Karpas-422 (cell line): ENCODE measurements at regions not wholly inside any gene's neighbourhood (a gene's known extent, or its start where the extent isn't known, plus 50 kb on each side); places are given as distances from the start of the nearest gene placed in this dataset.

Experiments used
- DNase-seq: peaks from one replicate; pipeline ENCODE4 v3.0.0-alpha.2; 2015
- H2AFZ ChIP-seq: fragments of 200-600 bp; sonication (generic); 2 replicates; pipeline ENCODE4 v1.6.1; 2014; ENCODE audit warnings: antibody characterized with exemption, low read length, mixed read lengths
- H3K27ac ChIP-seq: fragments of 200-600 bp; sonication (generic); 2 replicates; pipeline ENCODE4 v1.5.1; 2014; ENCODE audit warnings: mild to moderate bottlenecking, low read length, moderate library complexity
- H3K27me3 ChIP-seq: fragments of 200-600 bp; sonication (generic); 2 replicates; pipeline ENCODE4 v1.6.1; 2014; ENCODE audit warnings: low read length, mixed read lengths
- H3K36me3 ChIP-seq: fragments of 200-600 bp; sonication (generic); 2 replicates; pipeline ENCODE4 v1.6.1; 2014; ENCODE audit warnings: low read length, mixed read lengths; ENCODE audit not compliant: insufficient read depth
- H3K4me1 ChIP-seq: fragments of 200-600 bp; sonication (generic); 2 replicates; pipeline ENCODE4 v1.6.1; 2014; ENCODE audit warnings: mild to moderate bottlenecking, low read length, mixed read lengths
- H3K4me2 ChIP-seq: fragments of 200-600 bp; sonication (generic); 2 replicates; pipeline ENCODE4 v1.6.1; 2014; ENCODE audit warnings: low read length, low read depth, mild to moderate bottlenecking; ENCODE audit not compliant: poor library complexity, severe bottlenecking
- H3K4me3 ChIP-seq: fragments of 200-600 bp; sonication (generic); 2 replicates; pipeline ENCODE4 v1.5.1; 2014; ENCODE audit warnings: mild to moderate bottlenecking, antibody characterized with exemption, low read length, mixed read lengths
- H3K79me2 ChIP-seq: fragments of 200-600 bp; sonication (generic); 2 replicates; pipeline ENCODE4 v1.6.1; 2014; ENCODE audit warnings: mild to moderate bottlenecking, low read length, mixed read lengths
- H3K9ac ChIP-seq: fragments of 200-600 bp; sonication (generic); 2 replicates; pipeline ENCODE4 v1.6.0; 2014; ENCODE audit warnings: low read length
- H3K9me2 ChIP-seq: fragments of 200-600 bp; sonication (generic), shearing (Covaris generic); replicated peaks from 2 replicates; pipeline ENCODE4 v1.6.0; 2014; ENCODE audit warnings: mild to moderate bottlenecking, low read length, moderate library complexity; ENCODE audit not compliant: insufficient read depth
- H3K9me3 ChIP-seq: fragments of 300-700, 200-600 bp; sonication (generic); 2 replicates; pipeline ENCODE4 v1.6.1; 2014; ENCODE audit warnings: low read length, mixed read lengths
- H4K20me1 ChIP-seq: fragments of 200-600 bp; sonication (generic); 2 replicates; pipeline ENCODE4 v1.6.1; 2014; ENCODE audit warnings: mild to moderate bottlenecking, antibody characterized with exemption, low read length, low read depth; ENCODE audit not compliant: insufficient read depth

- Histone ChIP-seq H3K9ac (no peak overlapping the region), H3K36me3 (no peaks in the 10 kb centered on the region), H3K27ac (no peak overlapping the region), H3K9me2 (no peaks in the 10 kb centered on the region), H3K27me3 (no peaks in the 10 kb centered on the region), H2AFZ (no peak overlapping the region), H4K20me1 (no peaks in the 10 kb centered on the region), H3K79me2 (no peaks in the 10 kb centered on the region), H3K4me3 (no peak overlapping the region), H3K9me3 (no peaks in the 10 kb centered on the region), H3K4me2 (no peak overlapping the region), H3K4me1 (no peaks in the 10 kb centered on the region)
- DNase-seq: no peak
Measured at GRCh38 chr6:21827425-21828202, 234.1 kb downstream of the SOX4 start.

- Histone ChIP-seq H3K4me2 (no peak overlapping the region), H3K4me3 (no peak overlapping the region), H3K79me2 (no peaks in the 10 kb centered on the region), H3K27ac (no peak overlapping the region), H4K20me1 (no peaks in the 10 kb centered on the region), H3K36me3 (no peaks in the 10 kb centered on the region), H3K9ac (no peak overlapping the region), H2AFZ (no peak overlapping the region), H3K27me3 (no peaks in the 10 kb centered on the region), H3K9me2 (no peaks in the 10 kb centered on the region), H3K4me1 (no peaks in the 10 kb centered on the region), H3K9me3 (no peaks in the 10 kb centered on the region)
- no peak for DNase-seq
Measured at GRCh38 chr6:21828704-21829103, 235.2 kb downstream of the SOX4 start.

- H3K27me3 ChIP-seq: no peaks in the 10 kb centered on the region
- H3K36me3 ChIP-seq: no peaks in the 10 kb centered on the region
- H3K9ac ChIP-seq: no peak overlapping the region
- no peak overlapping the region for H3K27ac ChIP-seq
- no peaks in the 10 kb centered on the region for H3K9me3 ChIP-seq
- H3K4me1 ChIP-seq: no peaks in the 10 kb centered on the region
- no peak for DNase-seq
- no peak overlapping the region for H3K4me3 ChIP-seq
- H2AFZ ChIP-seq: no peak overlapping the region
- no peaks in the 10 kb centered on the region for H4K20me1 ChIP-seq
- H3K79me2 ChIP-seq: no peaks in the 10 kb centered on the region
- no peak overlapping the region for H3K4me2 ChIP-seq
- H3K9me2 ChIP-seq: no peaks in the 10 kb centered on the region
Measured at GRCh38 chr6:21829126-21829525, 235.6 kb downstream of the SOX4 start.

GRCh38 chr6:21831521-21832291, 238.2 kb downstream of the SOX4 start:
- no peak overlapping the region for H3K4me2 ChIP-seq
- H3K79me2 ChIP-seq: no peaks in the 10 kb centered on the region
- H3K27ac ChIP-seq: no peak overlapping the region
- H3K36me3 ChIP-seq: no peaks in the 10 kb centered on the region
- no peaks in the 10 kb centered on the region for H3K9me2 ChIP-seq
- H2AFZ ChIP-seq: no peak overlapping the region
- no peaks in the 10 kb centered on the region for H3K27me3 ChIP-seq
- no peaks in the 10 kb centered on the region for H3K4me1 ChIP-seq
- no peaks in the 10 kb centered on the region for H4K20me1 ChIP-seq
- no peaks in the 10 kb centered on the region for H3K9me3 ChIP-seq
- DNase-seq: no peak
- no peak overlapping the region for H3K9ac ChIP-seq
- no peak overlapping the region for H3K4me3 ChIP-seq

GRCh38 chr6:21836277-21836676, 242.7 kb downstream of the SOX4 start:
- Histone ChIP-seq H4K20me1 (no peaks in the 10 kb centered on the region), H2AFZ (no peak overlapping the region), H3K79me2 (no peaks in the 10 kb centered on the region), H3K4me2 (no peak overlapping the region), H3K4me1 (no peaks in the 10 kb centered on the region), H3K9ac (no peak overlapping the region), H3K9me3 (no peaks in the 10 kb centered on the region), H3K4me3 (no peak overlapping the region), H3K9me2 (no peaks in the 10 kb centered on the region), H3K27me3 (no peaks in the 10 kb centered on the region), H3K27ac (no peak overlapping the region), H3K36me3 (no peaks in the 10 kb centered on the region)
- DNase-seq: no peak

GRCh38 chr6:21836772-21837425, 243.3 kb downstream of the SOX4 start:
- no peak overlapping the region for H2AFZ ChIP-seq
- H3K79me2 ChIP-seq: no peaks in the 10 kb centered on the region
- H3K4me1 ChIP-seq: no peaks in the 10 kb centered on the region
- no peaks in the 10 kb centered on the region for H3K36me3 ChIP-seq
- H3K9me3 ChIP-seq: no peaks in the 10 kb centered on the region
- H3K27me3 ChIP-seq: no peaks in the 10 kb centered on the region
- DNase-seq: no peak
- H3K27ac ChIP-seq: no peak overlapping the region
- H4K20me1 ChIP-seq: no peaks in the 10 kb centered on the region
- H3K4me2 ChIP-seq: no peak overlapping the region
- no peak overlapping the region for H3K4me3 ChIP-seq
- no peaks in the 10 kb centered on the region for H3K9me2 ChIP-seq
- no peak overlapping the region for H3K9ac ChIP-seq

- no peaks in the 10 kb centered on the region for H3K27me3 ChIP-seq
- H2AFZ ChIP-seq: no peak overlapping the region
- no peak overlapping the region for H3K4me2 ChIP-seq
Measured at GRCh38 chr6:21840428-21840827, 246.9 kb downstream of the SOX4 start.

More at GRCh38 chr6:21840428-21840827, 246.9 kb downstream of the SOX4 start:
- no peak overlapping the region for H3K4me3 ChIP-seq
- no peaks in the 10 kb centered on the region for H3K36me3 ChIP-seq
- no peaks in the 10 kb centered on the region for H3K9me3 ChIP-seq
- no peaks in the 10 kb centered on the region for H3K79me2 ChIP-seq
- H4K20me1 ChIP-seq: no peaks in the 10 kb centered on the region
- no peaks in the 10 kb centered on the region for H3K9me2 ChIP-seq
- no peak overlapping the region for H3K27ac ChIP-seq
- H3K9ac ChIP-seq: no peak overlapping the region
- no peaks in the 10 kb centered on the region for H3K4me1 ChIP-seq
- no peak for DNase-seq
